Heart left ventricle (tissue), 13 donors: ENCODE measurements at regions not wholly inside any gene's neighbourhood (a gene's known extent, or its start where the extent isn't known, plus 50 kb on each side); places are given as distances from the start of the nearest gene placed in this dataset.

ENCODE experiments used
- CTCF ChIP-seq, 12 donors: fragments of 200-600 bp; sonication (generic) in 4 of 12; IDR thresholded peaks; one replicate each; pipeline versions ENCODE4 v1.5.0 to v1.8.0; 2018 to 2022; ENCODE audit warnings: antibody characterized with exemption in 12 of 12, mild to moderate bottlenecking in 5 of 12
- POLR2A ChIP-seq, 2 donors: fragments of 450-650 bp; IDR thresholded peaks; one replicate each; pipeline ENCODE4 v1.6.1; 2017; ENCODE audit warnings: antibody characterized with exemption in 2 of 2, mild to moderate bottlenecking in 2 of 2, moderate library complexity in 2 of 2
- donor health status: ischemic (EF 13 %, LVEDD 7.1; RV severe dilation, severe dysfunction).
- donor health status: DM: no; HTN: yes; CAD: no.
- donor health status: DM: no; HTN: no; CAD: no.
- donor health status: ischemic (EF 25% LVEDD 6.9; RV normal size, moderate dysfunction).
- donor health status: ischemic (EF 25% LVEDD 5.7; RV mildly dilated, moderate dysfunction).
- donor health status: ischemic (EF 35%, LVEDD 5.7; RV mildly dilated, moderate dysfunction).
- donor health status: nonischemic (EF 11% LVEDD 7.7; RV severe dilation, severe dysfunction).
- donor health status: DM: yes; HTN: yes; CAD: no.
- donor health status: PGD.
- donor health status: ischemic (EF 29% LVEDD 5.4; RV normal size, mild dysfunction).
- donor health status: nonischemic (EF 23%, LVEDD 6.1; RV moderate dilation, normal function).

- TF ChIP-seq CTCF (IDR thresholded peaks at IDR 0.05) (no peak), POLR2A (IDR thresholded peaks at IDR 0.05) (no peak)
These were observed 559.4 kb downstream of the TOX3 start for GRCh38 chr16:51987519-51987918.
